HCT116 (cell line): ENCODE measurements at regions not wholly inside any gene's neighbourhood (a gene's known extent, or its start where the extent isn't known, plus 50 kb on each side); places are given as distances from the start of the nearest gene placed in this dataset.

ENCODE experiments used
- EZH2 ChIP-seq: fragments of 200-600 bp; sonication (generic); IDR thresholded peaks from 2 replicates; pipeline ENCODE4 v1.6.1; 2017; ENCODE audit warnings: antibody characterized with exemption, mixed run types
- EZH2phosphoT487 ChIP-seq: fragments of 200-600 bp; IDR thresholded peaks from 2 replicates; pipeline ENCODE4 v1.6.1; 2018; ENCODE audit warnings: antibody characterized with exemption, borderline replicate concordance
- JUND ChIP-seq: IDR thresholded peaks from 2 replicates; pipeline ENCODE4 v1.6.1; 2012
- POLR2A ChIP-seq: IDR thresholded peaks from 2 replicates; pipeline ENCODE4 v1.7.0; 2011; ENCODE audit warnings: borderline replicate concordance; ENCODE audit not compliant: insufficient read depth, insufficient read length; ENCODE audit errors: extremely low read depth
- POLR2AphosphoS5 ChIP-seq: IDR thresholded peaks from 2 replicates; pipeline ENCODE4 v1.6.1; 2011; ENCODE audit warnings: mild to moderate bottlenecking, low read depth, low read length, moderate library complexity
- RAD21 ChIP-seq: IDR thresholded peaks from 2 replicates; pipeline ENCODE4 v1.6.1; 2012; ENCODE audit warnings: low read depth, mild to moderate bottlenecking
- REST ChIP-seq: IDR thresholded peaks from 2 replicates; pipeline ENCODE4 v1.6.1; 2012; ENCODE audit warnings: low read depth
- SIN3A ChIP-seq: IDR thresholded peaks from 2 replicates; pipeline ENCODE4 v1.6.1; 2012; ENCODE audit warnings: low read depth
- TCF7L2 ChIP-seq: IDR thresholded peaks from 2 replicates; pipeline ENCODE4 v1.7.0; 2011; ENCODE audit warnings: borderline replicate concordance, inconsistent platforms; ENCODE audit not compliant: insufficient read depth, insufficient read length; ENCODE audit errors: extremely low read depth
- YY1 ChIP-seq: IDR thresholded peaks from 2 replicates; pipeline ENCODE4 v1.6.1; 2011; ENCODE audit warnings: low read length, low read depth, moderate library complexity, mild to moderate bottlenecking; ENCODE audit not compliant: insufficient replicate concordance; ENCODE audit errors: extremely low read depth
- ZNF274 ChIP-seq: fragments of 200-500 bp; sonication (Bioruptor generic); IDR thresholded peaks from 2 replicates; pipeline ENCODE4 v1.6.1; 2014; ENCODE audit warnings: mild to moderate bottlenecking, low read depth, low read length, inconsistent platforms
- TF ChIP-seq, protein P1 (sequence below), 3 experiments: fragments of 200-600 bp in 1 of 3; sonication (generic) in 1 of 3; IDR thresholded peaks in 2 of 3; conservative IDR thresholded peaks in 1 of 3; 2 replicates each; pipeline ENCODE4 v1.5.1; 2012 to 2017; ENCODE audit warnings: low read depth in 2 of 3, low read length in 2 of 3, antibody characterized with exemption in 1 of 3, borderline replicate concordance in 1 of 3, control low read depth in 1 of 3, mild to moderate bottlenecking in 1 of 3, mixed read lengths in 1 of 3, mixed run types in 1 of 3, moderate library complexity in 1 of 3; ENCODE audit not compliant: insufficient read depth in 1 of 3
- TF ChIP-seq, protein P2 (sequence below): IDR thresholded peaks from 2 replicates; pipeline ENCODE4 v1.6.1; 2012

DNA sequence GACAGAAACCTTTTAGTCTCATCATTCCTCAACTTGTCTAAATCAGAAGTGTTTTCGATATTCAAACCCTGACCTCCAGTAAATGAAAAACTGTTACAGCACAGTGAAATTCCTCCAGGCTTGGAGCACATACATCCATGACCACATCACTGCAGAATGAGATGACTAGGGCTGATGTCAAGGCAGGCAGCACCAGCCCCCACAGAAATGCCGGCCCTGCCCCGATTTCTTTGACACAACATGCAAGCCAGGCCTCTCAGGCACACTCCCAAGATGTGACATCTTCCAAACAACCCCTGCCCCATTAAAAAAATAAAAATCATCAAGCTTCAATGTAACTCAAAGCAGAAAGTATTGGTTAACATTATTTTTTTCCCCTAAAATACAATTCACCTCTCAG is 103.3 kb downstream of the CTAGE1 start:
- TF ChIP-seq, protein P1, sequence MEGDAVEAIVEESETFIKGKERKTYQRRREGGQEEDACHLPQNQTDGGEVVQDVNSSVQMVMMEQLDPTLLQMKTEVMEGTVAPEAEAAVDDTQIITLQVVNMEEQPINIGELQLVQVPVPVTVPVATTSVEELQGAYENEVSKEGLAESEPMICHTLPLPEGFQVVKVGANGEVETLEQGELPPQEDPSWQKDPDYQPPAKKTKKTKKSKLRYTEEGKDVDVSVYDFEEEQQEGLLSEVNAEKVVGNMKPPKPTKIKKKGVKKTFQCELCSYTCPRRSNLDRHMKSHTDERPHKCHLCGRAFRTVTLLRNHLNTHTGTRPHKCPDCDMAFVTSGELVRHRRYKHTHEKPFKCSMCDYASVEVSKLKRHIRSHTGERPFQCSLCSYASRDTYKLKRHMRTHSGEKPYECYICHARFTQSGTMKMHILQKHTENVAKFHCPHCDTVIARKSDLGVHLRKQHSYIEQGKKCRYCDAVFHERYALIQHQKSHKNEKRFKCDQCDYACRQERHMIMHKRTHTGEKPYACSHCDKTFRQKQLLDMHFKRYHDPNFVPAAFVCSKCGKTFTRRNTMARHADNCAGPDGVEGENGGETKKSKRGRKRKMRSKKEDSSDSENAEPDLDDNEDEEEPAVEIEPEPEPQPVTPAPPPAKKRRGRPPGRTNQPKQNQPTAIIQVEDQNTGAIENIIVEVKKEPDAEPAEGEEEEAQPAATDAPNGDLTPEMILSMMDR (IDR thresholded peaks at IDR 0.05 in 2 of 3, conservative IDR thresholded peaks at IDR 0.05 in 1 of 3; ENCODE audit: borderline replicate concordance in 1 of 3, insufficient read depth in 1 of 3, low read depth in 2 of 3, low read length in 2 of 3) = no peak
- TF ChIP-seq POLR2AphosphoS5 (no peak), JUND (no peak), POLR2A (no peak), REST (no peak), EZH2 (no peak), ZNF274 (no peak), SIN3A (no peak), TCF7L2 (no peak), EZH2phosphoT487 (no peak), YY1 (no peak), RAD21 (no peak)
- TF ChIP-seq, protein P2, sequence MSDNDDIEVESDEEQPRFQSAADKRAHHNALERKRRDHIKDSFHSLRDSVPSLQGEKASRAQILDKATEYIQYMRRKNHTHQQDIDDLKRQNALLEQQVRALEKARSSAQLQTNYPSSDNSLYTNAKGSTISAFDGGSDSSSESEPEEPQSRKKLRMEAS = no peak
